HepG2 (cell line): ENCODE measurements at regions not wholly inside any gene's neighbourhood (a gene's known extent, or its start where the extent isn't known, plus 50 kb on each side); places are given as distances from the start of the nearest gene placed in this dataset.

Experiments used
- ATAC-seq: fragments of 200-7000 bp; cut with Tn5 transposase; 3 replicates; pipeline ENCODE4 v1.9.1; 2020; ENCODE audit warnings: mild to moderate bottlenecking, moderate library complexity
- BruUV-seq: library from RNA; stranded (reverse); fragments of 400-500 nt; replicated peaks from 2 replicates; lab custom pipeline; 2021; lab: Mats Ljungman, UMichigan
- CTCF ChIA-PET: fragments of 300-600 bp; formaldehyde crosslinking; extraction: SDS; loops from one replicate; lab custom pipeline; 2021; ENCODE audit warnings: low total read pairs, inconsistent platforms, low intra/inter-chr PET ratio; lab: Yijun Ruan, JAX
- POLR2A ChIA-PET: fragments of 350-600 bp; sonication (Branson Sonifier 250); formaldehyde crosslinking; loops from one replicate; lab custom pipeline; 2020; ENCODE audit warnings: antibody characterized with exemption, inconsistent platforms; lab: Yijun Ruan, JAX
- DNase-seq: peaks from one replicate; pipeline ENCODE4 v3.0.0-alpha.2; 2015; ENCODE audit warnings: low spot score
- FAIRE-seq: peaks from 3 replicates; lab custom pipeline; 2011; peaks lifted over from hg19 to GRCh38; lab: Jason Lieb, UNC
- H2AFZ ChIP-seq: one replicate; pipeline ENCODE4 v1.6.1; 2011; ENCODE audit warnings: low read length, inconsistent platforms
- H3K27ac ChIP-seq: fragments of 300-600 bp; 3 replicates; pipeline ENCODE4 v1.8.0; 2011; ENCODE audit warnings: mixed run types, mild to moderate bottlenecking, mixed read lengths, low read length, inconsistent platforms; ENCODE audit not compliant: insufficient read depth; ENCODE audit errors: extremely low read length
- H3K27me3 ChIP-seq, 2 experiments: fragments of 200-600 bp in 1 of 2; 2 replicates in 1 of 2; 3 replicates in 1 of 2; pipeline versions ENCODE4 v1.6.0 to v1.8.0; 2011; ENCODE audit warnings: low read length in 2 of 2, mild to moderate bottlenecking in 2 of 2, moderate library complexity in 2 of 2, inconsistent platforms in 1 of 2; ENCODE audit not compliant: insufficient read depth in 2 of 2, control insufficient read depth in 1 of 2
- H3K36me3 ChIP-seq, 2 experiments: fragments of 200-600 bp in 1 of 2; replicated peaks in 1 of 2; 2 replicates in 1 of 2; 3 replicates in 1 of 2; pipeline versions ENCODE4 v1.5.1 to v1.8.0; 2011; ENCODE audit warnings: low read length in 2 of 2, inconsistent platforms in 1 of 2; ENCODE audit not compliant: insufficient read depth in 2 of 2, control insufficient read depth in 1 of 2
- H3K4me1 ChIP-seq: 2 replicates; pipeline ENCODE4 v1.5.1; 2012; ENCODE audit warnings: low read length, inconsistent platforms; ENCODE audit not compliant: insufficient read depth
- H3K4me2 ChIP-seq: 2 replicates; pipeline ENCODE4 v1.6.0; 2011; ENCODE audit warnings: low read depth, low read length, inconsistent platforms
- H3K4me3 ChIP-seq, 3 experiments: fragments of 200-600 bp in 1 of 3; sonication (generic), shearing (Covaris generic) in 1 of 3; replicated peaks in 1 of 3; 2 replicates each; pipeline ENCODE4 v1.5.1; 2011 to 2016; ENCODE audit warnings: low read length in 3 of 3, inconsistent platforms in 2 of 3, low read depth in 2 of 3, mild to moderate bottlenecking in 2 of 3, control low read depth in 1 of 3, mixed read lengths in 1 of 3; ENCODE audit not compliant: insufficient read depth in 1 of 3
- H3K79me2 ChIP-seq: one replicate; pipeline ENCODE4 v1.6.1; 2011; ENCODE audit warnings: low read length, inconsistent platforms; ENCODE audit not compliant: insufficient read depth
- H3K9ac ChIP-seq: 2 replicates; pipeline ENCODE4 v1.6.0; 2011; ENCODE audit warnings: mild to moderate bottlenecking, low read depth, low read length, inconsistent platforms; ENCODE audit not compliant: insufficient read depth
- H3K9me3 ChIP-seq: 2 replicates; pipeline ENCODE4 v1.5.1; 2012; ENCODE audit warnings: mild to moderate bottlenecking, low read length
- H4K20me1 ChIP-seq: 2 replicates; pipeline ENCODE4 v1.6.0; 2011; ENCODE audit warnings: inconsistent platforms, mild to moderate bottlenecking, low read length, moderate library complexity; ENCODE audit not compliant: insufficient read depth
- AKAP8 ChIP-seq: sonication (generic); formaldehyde crosslinking; IDR thresholded peaks from 2 replicates; pipeline ENCODE4 v1.5.1; 2020; ENCODE audit warnings: mild to moderate bottlenecking, missing genetic modification reagents
- MAFG ChIP-seq: sonication (generic); formaldehyde crosslinking; IDR thresholded peaks from 2 replicates; pipeline ENCODE4 v1.5.1; 2020; ENCODE audit warnings: mild to moderate bottlenecking, missing genetic modification reagents
- PHB2 ChIP-seq: fragments of 450-650 bp; IDR thresholded peaks from 2 replicates; pipeline ENCODE4 v1.6.1; 2018; ENCODE audit not compliant: partially characterized antibody
- PTBP1 ChIP-seq: fragments of 200-400 bp; formaldehyde crosslinking; IDR thresholded peaks from 2 replicates; pipeline ENCODE4 v1.6.1; 2018; ENCODE audit warnings: low read length, low read depth; ENCODE audit not compliant: poor library complexity, severe bottlenecking
- SAFB2 ChIP-seq: sonication (generic); formaldehyde crosslinking; IDR thresholded peaks from 2 replicates; pipeline ENCODE4 v1.5.1; 2020; ENCODE audit warnings: missing genetic modification reagents, low read depth, mild to moderate bottlenecking, borderline replicate concordance
- THYN1 ChIP-seq: sonication (generic); formaldehyde crosslinking; IDR thresholded peaks from 2 replicates; pipeline ENCODE4 v1.8.1; 2023; ENCODE audit warnings: low read depth, mild to moderate bottlenecking, moderate library complexity, missing genetic modification reagents, borderline replicate concordance
- ZNF746 ChIP-seq: sonication (generic); formaldehyde crosslinking; IDR thresholded peaks from 2 replicates; pipeline ENCODE4 v1.8.0; 2022; ENCODE audit warnings: mild to moderate bottlenecking, missing genetic modification reagents
- ZNF788 ChIP-seq: sonication (generic); formaldehyde crosslinking; IDR thresholded peaks from 2 replicates; pipeline ENCODE4 v1.5.0; 2020; ENCODE audit warnings: mild to moderate bottlenecking, missing genetic modification reagents, borderline replicate concordance
- WGBS: methylation state at CpG from one replicate; pipeline ENCODE4 v1.1.6; 2017; ENCODE audit warnings: low lambda C conversion rate; 5-methylcytosine and 5-hydroxymethylcytosine counted together
- in situ Hi-C: cut with HindIII; loops from 2 replicates; pipeline ENCODE4 v1.10.0; 2017; ENCODE audit warnings: low pct_unique_long_range_greater_than_20kb; ENCODE audit not compliant: extremely low pct_ligation_motif_present
- intact Hi-C: fragments of 100-400 bp; cut with micrococcal nuclease; formaldehyde crosslinking; loops from one replicate; pipeline ENCODE4 v1.10.0; 2022; ENCODE audit not compliant: unreplicated experiment
- TF ChIP-seq, protein P1 (sequence below): sonication (generic); formaldehyde crosslinking; IDR thresholded peaks from 2 replicates; pipeline ENCODE4 v1.4.0; 2020; ENCODE audit warnings: missing genetic modification reagents

DNA sequence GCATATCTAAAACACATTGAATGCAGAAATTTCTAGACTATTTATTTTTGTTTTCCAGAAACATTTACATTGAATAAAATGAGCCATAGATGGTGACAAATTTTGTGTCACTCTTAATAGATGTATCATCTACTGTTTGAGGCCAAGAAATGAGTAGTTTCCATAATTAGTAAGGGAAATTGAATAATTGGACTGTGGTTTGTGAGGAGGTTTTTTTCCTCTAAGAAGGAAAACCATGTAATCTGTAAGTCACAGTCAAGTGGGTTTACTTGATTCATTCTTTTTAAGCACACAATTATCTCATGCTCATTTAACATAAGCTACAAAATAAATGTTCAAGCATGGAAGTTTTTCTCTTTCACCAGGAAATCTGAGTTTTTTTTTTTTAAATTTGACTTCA lies 876.4 kb downstream of the NR2F1-AS1 start (continued):
- TF ChIP-seq, protein P1, sequence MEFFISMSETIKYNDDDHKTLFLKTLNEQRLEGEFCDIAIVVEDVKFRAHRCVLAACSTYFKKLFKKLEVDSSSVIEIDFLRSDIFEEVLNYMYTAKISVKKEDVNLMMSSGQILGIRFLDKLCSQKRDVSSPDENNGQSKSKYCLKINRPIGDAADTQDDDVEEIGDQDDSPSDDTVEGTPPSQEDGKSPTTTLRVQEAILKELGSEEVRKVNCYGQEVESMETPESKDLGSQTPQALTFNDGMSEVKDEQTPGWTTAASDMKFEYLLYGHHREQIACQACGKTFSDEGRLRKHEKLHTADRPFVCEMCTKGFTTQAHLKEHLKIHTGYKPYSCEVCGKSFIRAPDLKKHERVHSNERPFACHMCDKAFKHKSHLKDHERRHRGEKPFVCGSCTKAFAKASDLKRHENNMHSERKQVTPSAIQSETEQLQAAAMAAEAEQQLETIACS (CRISPR knock-in tag), result no peak
- TF ChIP-seq ZNF788 (CRISPR knock-in tag), result no peak

DNA sequence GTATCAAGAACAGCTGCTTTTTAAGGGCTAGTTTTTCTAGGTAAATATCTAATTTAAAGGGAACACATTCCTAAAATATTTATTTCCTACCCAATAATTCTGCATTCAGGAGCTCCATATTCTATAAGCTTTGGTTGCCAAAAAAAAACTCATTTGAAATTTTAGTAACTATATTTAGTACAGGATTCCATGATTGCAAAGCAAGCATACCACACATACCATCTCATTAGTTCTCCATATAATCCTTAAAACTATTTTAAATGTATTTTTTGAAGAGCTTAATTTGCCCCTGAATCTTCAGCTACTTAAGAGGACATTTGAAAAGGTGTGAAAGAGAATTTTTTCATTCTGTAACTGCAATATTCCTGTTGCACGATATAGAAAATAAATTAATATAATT lies 877.0 kb downstream of the NR2F1-AS1 start:
- no peak for DNase-seq
- ChIA-PET CTCF (no interaction called here), POLR2A (no interaction called here)
- Histone ChIP-seq H4K20me1 (no peaks in the 10 kb centered on the region), H3K9me3 (no peaks in the 10 kb centered on the region), H3K4me3 (no peak overlapping the region), H3K9ac (no peak overlapping the region), H3K4me1 (no peaks in the 10 kb centered on the region), H3K4me2 (no peak overlapping the region), H3K36me3 (no peaks in the 10 kb centered on the region), H2AFZ (no peak overlapping the region), H3K27ac (no peak overlapping the region), H3K79me2 (no peaks in the 10 kb centered on the region), H3K27me3 (no peaks in the 10 kb centered on the region)
- in situ Hi-C loops (no loop called here), intact Hi-C loops (no loop called here)
- no peak for TF ChIP-seq PTBP1
- no peak for TF ChIP-seq SAFB2 (CRISPR knock-in tag)
- TF ChIP-seq MAFG (CRISPR knock-in tag), result no peak
- TF ChIP-seq PHB2, result no peak
- no peak for TF ChIP-seq ZNF746
- TF ChIP-seq AKAP8 (CRISPR knock-in tag), result no peak
- TF ChIP-seq THYN1 (CRISPR knock-in tag), result no peak
- ATAC-seq, result no peak
- FAIRE-seq, result no peak
- no TSS peak for BruUV-seq
- WGBS, result 0% methylated on average over 1 of the region's 1 CpG
